AG09319 (cell line): ENCODE measurements at regions not wholly inside any gene's neighbourhood (a gene's known extent, or its start where the extent isn't known, plus 50 kb on each side); places are given as distances from the start of the nearest gene placed in this dataset.

Experiments
- DNase-seq: peaks from one replicate; pipeline ENCODE4 v3.0.0-alpha.2; 2010; ENCODE audit warnings: low read depth; ENCODE audit errors: extremely low read depth
- TF ChIP-seq, protein P1 (sequence below): IDR thresholded peaks from 2 replicates; pipeline ENCODE4 v1.5.1; 2011; ENCODE audit warnings: low read depth, mild to moderate bottlenecking, inconsistent platforms, low read length, moderate library complexity

DNA sequence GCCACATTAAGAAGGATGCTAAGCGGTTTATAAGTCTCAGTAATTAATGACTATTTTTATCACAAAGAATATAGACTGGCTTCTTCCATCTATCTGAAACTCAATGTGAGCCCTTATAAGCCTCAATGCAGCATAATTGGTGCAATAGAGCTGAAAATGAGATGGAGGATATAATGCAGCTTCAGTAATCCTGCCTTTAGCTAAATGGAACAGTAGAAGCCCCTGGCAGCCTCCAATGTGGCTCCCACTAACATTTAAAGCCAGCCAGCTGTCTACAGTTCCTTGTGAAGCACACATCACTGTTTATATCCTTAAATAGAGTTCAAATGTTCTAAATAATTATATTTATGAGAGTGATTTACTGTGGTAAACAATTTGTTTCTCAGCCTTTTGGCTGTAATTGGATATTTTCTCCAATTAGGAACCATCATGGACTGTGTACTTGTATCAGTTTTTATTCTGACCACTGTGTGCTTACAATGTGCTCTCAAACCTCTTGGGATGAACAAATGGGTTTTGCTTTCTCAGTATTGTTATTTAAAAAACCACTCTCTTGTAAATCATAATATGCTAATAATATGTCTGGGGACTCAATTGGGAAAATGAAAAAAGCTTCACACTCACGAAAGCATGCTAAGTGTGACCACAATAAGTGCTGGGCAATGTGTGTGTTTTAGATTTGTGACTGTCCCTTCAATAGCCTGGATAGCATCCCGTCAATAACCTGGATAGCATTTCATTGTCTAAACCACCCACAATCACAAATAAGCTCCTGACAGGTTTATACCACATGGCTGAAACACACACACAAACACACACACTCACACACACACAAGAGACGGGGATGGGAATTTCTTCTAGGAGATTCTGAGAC, 366.6 kb downstream of the GBE1 start:
- DNase-seq = no peak
- TF ChIP-seq, protein P1, sequence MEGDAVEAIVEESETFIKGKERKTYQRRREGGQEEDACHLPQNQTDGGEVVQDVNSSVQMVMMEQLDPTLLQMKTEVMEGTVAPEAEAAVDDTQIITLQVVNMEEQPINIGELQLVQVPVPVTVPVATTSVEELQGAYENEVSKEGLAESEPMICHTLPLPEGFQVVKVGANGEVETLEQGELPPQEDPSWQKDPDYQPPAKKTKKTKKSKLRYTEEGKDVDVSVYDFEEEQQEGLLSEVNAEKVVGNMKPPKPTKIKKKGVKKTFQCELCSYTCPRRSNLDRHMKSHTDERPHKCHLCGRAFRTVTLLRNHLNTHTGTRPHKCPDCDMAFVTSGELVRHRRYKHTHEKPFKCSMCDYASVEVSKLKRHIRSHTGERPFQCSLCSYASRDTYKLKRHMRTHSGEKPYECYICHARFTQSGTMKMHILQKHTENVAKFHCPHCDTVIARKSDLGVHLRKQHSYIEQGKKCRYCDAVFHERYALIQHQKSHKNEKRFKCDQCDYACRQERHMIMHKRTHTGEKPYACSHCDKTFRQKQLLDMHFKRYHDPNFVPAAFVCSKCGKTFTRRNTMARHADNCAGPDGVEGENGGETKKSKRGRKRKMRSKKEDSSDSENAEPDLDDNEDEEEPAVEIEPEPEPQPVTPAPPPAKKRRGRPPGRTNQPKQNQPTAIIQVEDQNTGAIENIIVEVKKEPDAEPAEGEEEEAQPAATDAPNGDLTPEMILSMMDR = no peak

DNA sequence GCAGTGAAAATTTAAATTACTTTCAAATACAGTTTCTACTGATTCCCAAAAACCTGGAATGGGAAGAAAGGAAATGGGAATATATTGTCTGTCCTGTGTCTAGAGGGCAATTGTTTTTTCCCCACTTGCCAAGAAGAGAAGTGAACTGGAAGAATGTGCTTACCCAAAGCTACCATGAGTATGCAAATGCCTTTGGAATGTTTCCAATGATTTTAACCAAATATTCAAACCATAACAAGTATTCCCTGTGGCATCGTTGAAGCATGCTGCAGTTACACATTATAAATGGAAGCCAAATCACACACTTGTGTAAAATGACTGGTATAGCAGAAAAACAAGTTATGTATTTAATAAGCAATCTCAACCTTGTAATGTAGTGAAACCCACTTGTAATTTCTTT, 368.2 kb downstream of the GBE1 start:
- DNase-seq = no peak
- TF ChIP-seq, protein P1 = no peak

DNA sequence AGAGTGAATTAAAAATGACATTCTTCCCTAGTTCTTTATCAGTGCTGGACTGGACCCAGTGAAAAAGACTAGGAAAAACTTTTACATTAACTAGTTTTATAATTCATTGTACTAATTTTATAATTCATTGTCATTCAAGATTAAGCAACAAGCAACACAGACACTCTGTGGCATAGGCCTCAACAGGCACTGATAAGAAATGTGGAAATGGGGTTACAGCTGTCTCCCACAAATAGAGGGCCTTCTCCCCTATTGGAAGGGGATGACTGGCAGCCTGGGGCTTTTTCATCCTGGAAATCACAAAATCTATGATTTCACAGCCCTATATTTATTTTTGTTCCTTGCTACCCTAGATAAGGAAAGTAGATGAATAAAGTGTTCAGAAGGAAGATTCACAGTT, 370.6 kb downstream of the GBE1 start:
- TF ChIP-seq, protein P1 = no peak
- DNase-seq = no peak

DNA sequence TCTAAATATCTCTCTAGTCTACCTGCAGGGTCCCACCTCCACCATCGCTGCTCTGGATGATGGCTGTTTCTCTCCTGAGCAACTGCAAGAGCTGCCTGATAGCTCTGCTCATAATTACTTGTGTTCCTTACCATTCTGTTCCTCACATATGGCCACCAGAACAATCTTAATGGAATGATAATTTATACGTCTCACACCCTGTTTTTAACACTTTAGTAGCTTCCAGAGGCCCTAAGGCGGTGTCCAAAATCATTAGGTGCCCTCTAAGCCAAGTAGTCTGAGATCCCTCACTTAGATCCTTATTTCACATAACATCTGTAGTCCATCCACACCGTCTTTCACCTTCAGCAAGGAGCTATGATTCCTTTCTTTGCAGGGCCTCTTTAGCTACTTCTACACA, 373.3 kb downstream of the GBE1 start:
- no peak for DNase-seq
- TF ChIP-seq, protein P1 = no peak

DNA sequence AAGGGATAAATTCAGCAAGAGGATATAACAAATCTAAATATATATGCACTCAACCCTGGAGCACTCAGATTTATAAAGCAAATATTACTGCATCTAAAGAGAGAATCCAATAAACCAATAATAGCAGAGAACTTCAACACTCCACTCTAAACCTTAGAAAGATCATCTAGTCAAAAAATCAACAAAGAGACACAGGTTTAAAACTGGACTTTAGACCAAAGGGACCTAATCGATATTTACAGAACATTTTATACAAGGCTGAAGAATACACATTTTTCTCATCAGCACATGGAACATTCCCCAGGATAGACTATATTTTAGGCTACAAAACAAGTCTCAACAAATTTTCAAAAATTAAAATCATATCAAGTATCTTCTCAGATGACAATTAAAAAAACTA, 379.0 kb downstream of the GBE1 start:
- TF ChIP-seq, protein P1 = no peak
- no peak for DNase-seq

DNA sequence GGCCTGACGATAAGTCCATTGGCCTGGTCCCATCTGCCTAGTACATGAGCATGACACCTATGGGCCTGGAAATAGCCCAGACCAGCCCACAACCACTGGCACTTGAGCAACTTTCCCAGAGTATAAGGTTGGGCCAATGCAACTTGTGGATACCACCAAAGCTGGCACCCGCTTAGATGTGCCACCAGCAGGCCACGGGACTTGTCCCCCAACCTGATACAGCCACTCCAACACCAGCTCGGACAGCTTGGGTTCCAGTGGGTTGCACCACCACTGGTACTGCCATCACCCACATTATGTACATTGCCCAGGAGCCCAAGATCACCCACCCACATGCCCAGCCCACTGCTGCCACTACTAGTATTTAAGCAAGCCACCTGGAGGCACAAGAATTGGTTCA, 381.2 kb downstream of the GBE1 start:
- no peak for DNase-seq
- TF ChIP-seq, protein P1 = no peak

DNA sequence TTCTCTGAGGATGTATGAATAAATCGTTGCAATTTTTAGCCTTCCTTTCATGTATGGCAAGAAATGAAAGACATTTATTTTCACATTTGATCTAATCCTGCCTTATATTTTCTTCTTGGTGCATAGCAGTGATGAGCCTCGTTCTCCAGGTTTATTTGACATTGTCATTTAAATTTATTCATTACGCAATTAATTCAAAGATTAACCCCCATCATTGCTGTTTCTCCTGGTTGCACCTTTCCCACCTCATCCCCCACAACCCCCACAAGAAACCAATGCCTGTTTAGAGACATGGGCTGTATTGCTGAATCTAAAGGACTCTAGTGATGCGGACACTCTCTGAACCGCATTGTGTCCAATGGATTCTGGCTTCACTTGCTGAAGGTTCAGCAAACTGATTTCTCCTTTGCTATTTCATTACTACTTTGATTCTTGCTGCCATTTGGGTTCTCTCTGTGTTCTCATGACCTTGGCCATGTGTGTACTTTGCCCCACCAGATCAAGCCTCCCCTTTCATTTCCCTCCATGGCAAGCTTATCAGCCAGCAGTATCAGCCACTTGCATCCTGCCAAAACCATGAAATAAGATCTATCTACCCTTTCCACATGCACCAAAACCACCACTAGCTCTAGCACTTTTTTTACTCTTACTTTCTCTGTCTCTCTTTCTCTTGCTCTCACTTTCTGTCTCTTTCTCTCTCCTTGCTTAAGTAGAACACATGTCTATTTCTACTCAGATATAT, 382.7 kb downstream of the GBE1 start:
- DNase-seq = no peak
- TF ChIP-seq, protein P1 = no peak
